ENCODE measurements at regions not wholly inside any gene's neighbourhood (a gene's known extent, or its start where the extent isn't known, plus 50 kb on each side); places are given as distances from the start of the nearest gene placed in this dataset.
"Not testable (repeated sequence)": the region's sequence is repeated elsewhere in the genome, so short reads cannot be mapped to it uniquely, and the experiment has no call there.

GRCh38 chr2:184322615-184323014 lies 275.7 kb upstream of the ZNF804A start:
- Histone ChIP-seq H2AFZ (ENCODE audit: control insufficient read depth, low read length) (no peak overlapping the region), H3K9ac (ENCODE audit: control insufficient read depth, extremely low read depth, insufficient read depth, low read length) (no peak overlapping the region), H4K20me1 (ENCODE audit: control insufficient read depth, extremely low read depth, insufficient read depth, low read length) (no peaks in the 10 kb centered on the region), H3K4me3 (ENCODE audit: control insufficient read depth in 2 of 3, extremely low read depth in 1 of 3, insufficient read depth in 2 of 3, low read depth in 1 of 3, low read length in 3 of 3) (no peak overlapping the region), H3K36me3 (ENCODE audit: control insufficient read depth in 2 of 2, extremely low read depth in 1 of 2, insufficient read depth in 2 of 2, low read length in 2 of 2) (no peaks in the 10 kb centered on the region), H3K79me2 (ENCODE audit: control insufficient read depth, insufficient read depth, low read length) (no peaks in the 10 kb centered on the region), H3K9me1 (ENCODE audit: control insufficient read depth, extremely low read depth, insufficient read depth, low read length) (no peaks in the 10 kb centered on the region), H3K4me2 (ENCODE audit: control insufficient read depth, extremely low read depth, insufficient read depth, low read depth, low read length) (no peak overlapping the region), H3K27ac (ENCODE audit: control insufficient read depth, insufficient read depth, low read length) (no peak overlapping the region), H3K9me3 (ENCODE audit: control insufficient read depth, low read depth, low read length) (no peaks in the 10 kb centered on the region), H3K4me1 (ENCODE audit: control insufficient read depth, extremely low read depth, insufficient read depth, low read length) (no peaks in the 10 kb centered on the region), H3K27me3 (ENCODE audit: control insufficient read depth, extremely low read depth, insufficient read depth, low read length) (no peaks in the 10 kb centered on the region)
- FAIRE-seq (no peak), DNase-seq (ENCODE audit: low read depth, low spot score) (no peak)
- dilution Hi-C loops (cut with MboI; ENCODE audit: extremely low pct_ligation_motif_present, low sequenced_read_pairs) = no loop called here
- TF ChIP-seq CTCF (optimal IDR thresholded peaks at IDR 0.05 in 1 of 3, IDR thresholded peaks at IDR 0.05 in 1 of 3, conservative IDR thresholded peaks at IDR 0.05 in 1 of 3; ENCODE audit: extremely low read depth in 1 of 3, insufficient read depth in 2 of 3, low read length in 3 of 3) (no peak), EZH2 (IDR thresholded peaks at IDR 0.05; ENCODE audit: low read length) (no peak)

GRCh38 chr2:184326066-184326465 lies 272.3 kb upstream of the ZNF804A start:
- H3K27me3 ChIP-seq (ENCODE audit: control insufficient read depth, extremely low read depth, insufficient read depth, low read length) = no peaks in the 10 kb centered on the region
- H2AFZ ChIP-seq (ENCODE audit: control insufficient read depth, low read length) = no peak overlapping the region
- no peaks in the 10 kb centered on the region for H3K9me1 ChIP-seq (ENCODE audit: control insufficient read depth, extremely low read depth, insufficient read depth, low read length)
- dilution Hi-C loops (cut with MboI; ENCODE audit: extremely low pct_ligation_motif_present, low sequenced_read_pairs) = no loop called here
- H3K36me3 ChIP-seq (ENCODE audit: control insufficient read depth in 2 of 2, extremely low read depth in 1 of 2, insufficient read depth in 2 of 2, low read length in 2 of 2) = no peaks in the 10 kb centered on the region
- no peak for FAIRE-seq
- TF ChIP-seq EZH2 (IDR thresholded peaks at IDR 0.05; ENCODE audit: low read length) (no peak), CTCF (optimal IDR thresholded peaks at IDR 0.05 in 1 of 3, IDR thresholded peaks at IDR 0.05 in 1 of 3, conservative IDR thresholded peaks at IDR 0.05 in 1 of 3; ENCODE audit: extremely low read depth in 1 of 3, insufficient read depth in 2 of 3, low read length in 3 of 3) (no peak)
- H3K79me2 ChIP-seq (ENCODE audit: control insufficient read depth, insufficient read depth, low read length) = no peaks in the 10 kb centered on the region
- H3K4me1 ChIP-seq (ENCODE audit: control insufficient read depth, extremely low read depth, insufficient read depth, low read length) = no peaks in the 10 kb centered on the region
- H3K4me3 ChIP-seq (ENCODE audit: control insufficient read depth in 2 of 3, extremely low read depth in 1 of 3, insufficient read depth in 2 of 3, low read depth in 1 of 3, low read length in 3 of 3) = no peak overlapping the region
- H3K9ac ChIP-seq (ENCODE audit: control insufficient read depth, extremely low read depth, insufficient read depth, low read length) = no peak overlapping the region
- no peak overlapping the region for H3K27ac ChIP-seq (ENCODE audit: control insufficient read depth, insufficient read depth, low read length)
- no peak for DNase-seq (ENCODE audit: low read depth, low spot score)
- no peak overlapping the region for H3K4me2 ChIP-seq (ENCODE audit: control insufficient read depth, extremely low read depth, insufficient read depth, low read depth, low read length)
- H3K9me3 ChIP-seq (ENCODE audit: control insufficient read depth, low read depth, low read length) = no peaks in the 10 kb centered on the region
- H4K20me1 ChIP-seq (ENCODE audit: control insufficient read depth, extremely low read depth, insufficient read depth, low read length) = no peaks in the 10 kb centered on the region

- H3K79me2 ChIP-seq (ENCODE audit: control insufficient read depth, insufficient read depth, low read length); DNase-seq (ENCODE audit: low read depth, low spot score); H3K9ac ChIP-seq (ENCODE audit: control insufficient read depth, extremely low read depth, insufficient read depth, low read length); H3K27ac ChIP-seq (ENCODE audit: control insufficient read depth, insufficient read depth, low read length); H4K20me1 ChIP-seq (ENCODE audit: control insufficient read depth, extremely low read depth, insufficient read depth, low read length); H3K27me3 ChIP-seq (ENCODE audit: control insufficient read depth, extremely low read depth, insufficient read depth, low read length); H3K9me3 ChIP-seq (ENCODE audit: control insufficient read depth, low read depth, low read length); FAIRE-seq; H3K4me2 ChIP-seq (ENCODE audit: control insufficient read depth, extremely low read depth, insufficient read depth, low read depth, low read length); dilution Hi-C loops (cut with MboI; ENCODE audit: extremely low pct_ligation_motif_present, low sequenced_read_pairs); H3K9me1 ChIP-seq (ENCODE audit: control insufficient read depth, extremely low read depth, insufficient read depth, low read length); H3K36me3 ChIP-seq (ENCODE audit: control insufficient read depth in 2 of 2, extremely low read depth in 1 of 2, insufficient read depth in 2 of 2, low read length in 2 of 2); H3K4me1 ChIP-seq (ENCODE audit: control insufficient read depth, extremely low read depth, insufficient read depth, low read length); H3K4me3 ChIP-seq (ENCODE audit: control insufficient read depth in 2 of 3, extremely low read depth in 1 of 3, insufficient read depth in 2 of 3, low read depth in 1 of 3, low read length in 3 of 3); H2AFZ ChIP-seq (ENCODE audit: control insufficient read depth, low read length): not testable (repeated sequence)
These were observed 270.5 kb upstream of the ZNF804A start for GRCh38 chr2:184327805-184328204.

- H3K79me2 ChIP-seq (ENCODE audit: control insufficient read depth, insufficient read depth, low read length); dilution Hi-C loops (cut with MboI; ENCODE audit: extremely low pct_ligation_motif_present, low sequenced_read_pairs); H3K4me2 ChIP-seq (ENCODE audit: control insufficient read depth, extremely low read depth, insufficient read depth, low read depth, low read length); H3K9ac ChIP-seq (ENCODE audit: control insufficient read depth, extremely low read depth, insufficient read depth, low read length); FAIRE-seq; H3K36me3 ChIP-seq (ENCODE audit: control insufficient read depth in 2 of 2, extremely low read depth in 1 of 2, insufficient read depth in 2 of 2, low read length in 2 of 2); H4K20me1 ChIP-seq (ENCODE audit: control insufficient read depth, extremely low read depth, insufficient read depth, low read length); H3K9me1 ChIP-seq (ENCODE audit: control insufficient read depth, extremely low read depth, insufficient read depth, low read length); H3K4me1 ChIP-seq (ENCODE audit: control insufficient read depth, extremely low read depth, insufficient read depth, low read length); H3K9me3 ChIP-seq (ENCODE audit: control insufficient read depth, low read depth, low read length); DNase-seq (ENCODE audit: low read depth, low spot score); H2AFZ ChIP-seq (ENCODE audit: control insufficient read depth, low read length); H3K27ac ChIP-seq (ENCODE audit: control insufficient read depth, insufficient read depth, low read length); H3K27me3 ChIP-seq (ENCODE audit: control insufficient read depth, extremely low read depth, insufficient read depth, low read length); H3K4me3 ChIP-seq (ENCODE audit: control insufficient read depth in 2 of 3, extremely low read depth in 1 of 3, insufficient read depth in 2 of 3, low read depth in 1 of 3, low read length in 3 of 3): not testable (repeated sequence)
These were observed 267.8 kb upstream of the ZNF804A start for GRCh38 chr2:184330561-184330960.

All from keratinocyte (primary cell).